SU-DHL-6 (cell line): ENCODE measurements at regions not wholly inside any gene's neighbourhood (a gene's known extent, or its start where the extent isn't known, plus 50 kb on each side); places are given as distances from the start of the nearest gene placed in this dataset.

Source experiments
- H2AFZ ChIP-seq: fragments of 200-600 bp; sonication (generic); 2 replicates; pipeline ENCODE4 v1.6.1; 2014; ENCODE audit warnings: low read depth, mild to moderate bottlenecking, moderate library complexity, mixed read lengths, antibody characterized with exemption, low read length; ENCODE audit not compliant: severe bottlenecking
- H3F3A ChIP-seq: fragments of 200-600 bp; shearing (Covaris generic); 2 replicates; pipeline ENCODE4 v1.6.0; 2016; ENCODE audit warnings: antibody characterized with exemption, mild to moderate bottlenecking; ENCODE audit not compliant: insufficient read depth
- H3K27ac ChIP-seq: fragments of 200-600 bp; sonication (generic); 2 replicates; pipeline ENCODE4 v1.5.1; 2016; ENCODE audit warnings: low read depth, mild to moderate bottlenecking, low read length, moderate library complexity, mixed read lengths
- H3K27me3 ChIP-seq: fragments of 200-600 bp; sonication (generic), shearing (Covaris generic); 2 replicates; pipeline ENCODE4 v1.6.0; 2014; ENCODE audit warnings: mild to moderate bottlenecking, low read length
- H3K36me3 ChIP-seq: fragments of 200-600 bp; sonication (generic); 2 replicates; pipeline ENCODE4 v1.6.1; 2014; ENCODE audit warnings: mild to moderate bottlenecking, low read length, mixed read lengths
- H3K4me2 ChIP-seq: fragments of 300-600, 200-600 bp; shearing (Covaris generic), sonication (generic); 2 replicates; pipeline ENCODE4 v1.6.0; 2014; ENCODE audit warnings: low read length, low read depth, mild to moderate bottlenecking; ENCODE audit not compliant: poor library complexity, severe bottlenecking
- H3K4me3 ChIP-seq: fragments of 200-600 bp; sonication (generic); 2 replicates; pipeline ENCODE4 v1.5.1; 2014; ENCODE audit warnings: antibody characterized with exemption, low read length, mild to moderate bottlenecking, mixed read lengths; ENCODE audit not compliant: insufficient read depth, poor library complexity, severe bottlenecking
- H3K79me2 ChIP-seq: fragments of 200-600 bp; sonication (generic); 2 replicates; pipeline ENCODE4 v1.6.1; 2014; ENCODE audit warnings: mild to moderate bottlenecking, low read length, moderate library complexity; ENCODE audit not compliant: insufficient read depth
- H3K9ac ChIP-seq: fragments of 200-600 bp; sonication (generic); 2 replicates; pipeline ENCODE4 v1.7.0; 2014; ENCODE audit warnings: mild to moderate bottlenecking, low read length
- H3K9me2 ChIP-seq: fragments of 200-600 bp; sonication (generic); replicated peaks from 2 replicates; pipeline ENCODE4 v1.6.1; 2014; ENCODE audit warnings: low read length; ENCODE audit not compliant: insufficient read depth
- H3K9me3 ChIP-seq: fragments of 200-600 bp; sonication (generic); 2 replicates; pipeline ENCODE4 v1.6.1; 2014; ENCODE audit warnings: low read length, mixed read lengths; ENCODE audit not compliant: insufficient read depth
- H4K20me1 ChIP-seq: fragments of 200-600 bp; sonication (generic); 2 replicates; pipeline ENCODE4 v1.6.1; 2014; ENCODE audit warnings: low read depth, mild to moderate bottlenecking, antibody characterized with exemption, low read length, moderate library complexity, mixed read lengths
- EZH2phosphoT487 ChIP-seq: fragments of 200-600 bp; sonication (generic), shearing (Covaris generic); conservative IDR thresholded peaks from 2 replicates; pipeline ENCODE4 v1.6.1; 2018; ENCODE audit warnings: mild to moderate bottlenecking, antibody characterized with exemption, low read length, moderate library complexity, mixed read lengths
- TF ChIP-seq, protein P1 (sequence below): fragments of 200-600 bp; sonication (generic); IDR thresholded peaks from one replicate; pipeline ENCODE4 v1.5.1; 2017; ENCODE audit warnings: antibody characterized with exemption, mild to moderate bottlenecking, low read length, moderate library complexity; ENCODE audit not compliant: insufficient read depth, poor library complexity, severe bottlenecking

DNA sequence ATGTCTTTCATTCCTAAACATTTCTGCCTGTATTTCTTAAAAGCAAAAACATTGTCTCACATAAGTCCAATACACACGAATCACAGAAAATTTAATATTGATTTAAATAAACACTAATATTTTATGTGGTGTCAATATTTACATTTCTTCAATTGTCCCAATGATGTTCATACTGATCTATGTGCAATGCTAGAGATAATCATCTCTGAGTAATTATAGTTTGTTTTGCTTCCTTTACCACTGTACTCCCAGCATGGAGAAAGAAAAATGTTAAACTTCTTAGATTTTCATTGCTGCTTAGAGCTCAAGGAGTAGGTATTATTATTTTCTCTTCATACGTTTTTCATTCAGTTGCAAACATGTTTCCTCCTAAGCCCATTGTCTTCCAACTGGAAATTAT, 434.2 kb upstream of the PRR20A start:
- Histone ChIP-seq H3K27ac (no peak overlapping the region), H3K9me3 (no peaks in the 10 kb centered on the region), H4K20me1 (no peaks in the 10 kb centered on the region), H3K79me2 (no peaks in the 10 kb centered on the region), H3K9ac (no peak overlapping the region), H3K9me2 (no peaks in the 10 kb centered on the region), H3K4me2 (no peak overlapping the region), H3K27me3 (no peaks in the 10 kb centered on the region), H3K4me3 (no peak overlapping the region), H2AFZ (no peak overlapping the region), H3F3A (no peaks in the 10 kb centered on the region), H3K36me3 (no peaks in the 10 kb centered on the region)
- TF ChIP-seq EZH2phosphoT487 = no peak
- TF ChIP-seq, protein P1, sequence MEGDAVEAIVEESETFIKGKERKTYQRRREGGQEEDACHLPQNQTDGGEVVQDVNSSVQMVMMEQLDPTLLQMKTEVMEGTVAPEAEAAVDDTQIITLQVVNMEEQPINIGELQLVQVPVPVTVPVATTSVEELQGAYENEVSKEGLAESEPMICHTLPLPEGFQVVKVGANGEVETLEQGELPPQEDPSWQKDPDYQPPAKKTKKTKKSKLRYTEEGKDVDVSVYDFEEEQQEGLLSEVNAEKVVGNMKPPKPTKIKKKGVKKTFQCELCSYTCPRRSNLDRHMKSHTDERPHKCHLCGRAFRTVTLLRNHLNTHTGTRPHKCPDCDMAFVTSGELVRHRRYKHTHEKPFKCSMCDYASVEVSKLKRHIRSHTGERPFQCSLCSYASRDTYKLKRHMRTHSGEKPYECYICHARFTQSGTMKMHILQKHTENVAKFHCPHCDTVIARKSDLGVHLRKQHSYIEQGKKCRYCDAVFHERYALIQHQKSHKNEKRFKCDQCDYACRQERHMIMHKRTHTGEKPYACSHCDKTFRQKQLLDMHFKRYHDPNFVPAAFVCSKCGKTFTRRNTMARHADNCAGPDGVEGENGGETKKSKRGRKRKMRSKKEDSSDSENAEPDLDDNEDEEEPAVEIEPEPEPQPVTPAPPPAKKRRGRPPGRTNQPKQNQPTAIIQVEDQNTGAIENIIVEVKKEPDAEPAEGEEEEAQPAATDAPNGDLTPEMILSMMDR = no peak

DNA sequence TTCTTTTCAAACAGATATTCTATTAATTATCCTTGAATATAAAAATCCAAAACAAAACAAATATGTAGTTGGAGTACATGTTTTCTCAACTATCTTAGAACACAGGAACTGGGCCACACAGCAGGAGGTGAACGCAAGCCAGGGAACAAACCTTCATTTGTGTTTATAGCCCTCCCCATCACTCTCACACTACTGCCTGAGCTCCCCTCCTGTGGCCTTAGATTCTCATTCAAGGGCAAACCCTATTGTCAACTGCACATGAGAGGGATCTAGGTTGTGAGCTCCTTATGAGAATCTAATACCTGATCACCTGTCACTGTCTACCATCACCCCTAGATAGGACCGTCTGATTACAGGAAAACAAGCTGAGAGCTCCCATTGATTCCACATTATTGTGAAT, 427.1 kb upstream of the PRR20A start:
- H2AFZ ChIP-seq = no peak overlapping the region
- H3K79me2 ChIP-seq = no peaks in the 10 kb centered on the region
- no peak overlapping the region for H3K4me2 ChIP-seq
- H3K36me3 ChIP-seq = no peaks in the 10 kb centered on the region; the same call in 1 of the 2 replicates
- no peaks in the 10 kb centered on the region for H3K9me2 ChIP-seq
- no peaks in the 10 kb centered on the region for H3F3A ChIP-seq
- no peak overlapping the region for H3K27ac ChIP-seq
- no peak overlapping the region for H3K4me3 ChIP-seq
- TF ChIP-seq, protein P1 = no peak
- no peak for TF ChIP-seq EZH2phosphoT487
- no peaks in the 10 kb centered on the region for H3K27me3 ChIP-seq
- H3K9me3 ChIP-seq = no peaks in the 10 kb centered on the region
- no peaks in the 10 kb centered on the region for H4K20me1 ChIP-seq
- H3K9ac ChIP-seq = no peak overlapping the region

DNA sequence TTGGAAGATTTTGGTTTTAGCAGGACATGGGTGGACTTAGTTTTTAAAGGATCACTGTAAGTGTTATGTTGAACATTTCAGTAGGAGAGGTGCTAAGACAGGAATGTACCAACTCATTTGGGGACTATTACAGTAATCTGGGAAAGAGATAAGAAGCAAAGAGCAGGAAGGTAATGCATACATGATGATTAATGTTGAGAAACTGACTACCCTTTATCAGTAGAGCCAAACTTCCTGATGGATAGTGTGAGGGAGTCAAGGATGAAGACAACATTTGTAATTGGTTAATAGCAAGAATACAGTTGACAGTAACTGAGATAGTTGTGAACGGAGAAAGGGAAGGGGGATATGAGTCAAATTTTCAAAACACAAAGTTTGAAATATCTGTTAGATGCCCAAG, 421.9 kb upstream of the PRR20A start:
- no peaks in the 10 kb centered on the region for H3K79me2 ChIP-seq
- no peak overlapping the region for H2AFZ ChIP-seq
- H4K20me1 ChIP-seq = no peaks in the 10 kb centered on the region
- H3K9ac ChIP-seq = no peak overlapping the region
- no peaks in the 10 kb centered on the region for H3K9me2 ChIP-seq
- H3K4me2 ChIP-seq = no peak overlapping the region
- H3K9me3 ChIP-seq = no peaks in the 10 kb centered on the region
- no peak overlapping the region for H3K27ac ChIP-seq
- no peak overlapping the region for H3K4me3 ChIP-seq
- TF ChIP-seq EZH2phosphoT487 = no peak
- TF ChIP-seq, protein P1 = no peak
- no peaks in the 10 kb centered on the region; the same call in 1 of the 2 replicates for H3K36me3 ChIP-seq
- H3F3A ChIP-seq = no peaks in the 10 kb centered on the region
- H3K27me3 ChIP-seq = no peaks in the 10 kb centered on the region

DNA sequence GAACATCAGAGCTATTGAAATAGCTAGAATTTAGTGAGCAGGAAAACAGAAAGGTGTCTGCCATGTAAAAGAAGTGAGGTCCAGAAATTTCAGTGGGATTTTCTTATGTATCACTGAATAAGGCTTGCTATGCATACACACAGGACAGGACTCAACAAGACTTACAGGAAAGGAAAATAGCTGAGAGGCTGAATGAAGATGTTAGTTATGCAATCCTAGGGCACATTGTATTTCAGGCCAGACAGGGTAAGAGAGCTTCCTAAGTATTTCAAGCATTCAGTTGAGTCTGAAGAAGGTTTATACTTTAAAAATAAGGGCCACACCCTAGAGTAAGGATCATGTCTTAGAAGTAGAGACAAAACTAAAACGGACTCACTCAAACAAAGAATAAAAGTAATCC, 419.9 kb upstream of the PRR20A start:
- no peaks in the 10 kb centered on the region; the same call in 1 of the 2 replicates for H3K36me3 ChIP-seq
- H2AFZ ChIP-seq = no peak overlapping the region
- H3K4me2 ChIP-seq = no peak overlapping the region
- TF ChIP-seq EZH2phosphoT487 = no peak
- TF ChIP-seq, protein P1 = no peak
- no peak overlapping the region for H3K27ac ChIP-seq
- no peaks in the 10 kb centered on the region for H3K27me3 ChIP-seq
- no peaks in the 10 kb centered on the region for H4K20me1 ChIP-seq
- no peaks in the 10 kb centered on the region for H3K79me2 ChIP-seq
- no peaks in the 10 kb centered on the region for H3K9me2 ChIP-seq
- H3F3A ChIP-seq = no peaks in the 10 kb centered on the region
- no peaks in the 10 kb centered on the region for H3K9me3 ChIP-seq
- H3K9ac ChIP-seq = no peak overlapping the region
- H3K4me3 ChIP-seq = no peak overlapping the region
